Smooth muscle cell (in vitro differentiated cells): ENCODE measurements at regions not wholly inside any gene's neighbourhood (a gene's known extent, or its start where the extent isn't known, plus 50 kb on each side); places are given as distances from the start of the nearest gene placed in this dataset.

Experiments
- DNase-seq: peaks from one replicate; lab custom pipeline; 2025; ENCODE audit not compliant: unreplicated experiment; lab: John Stamatoyannopoulos, UW
- H2AFZ ChIP-seq: fragments of 200-600 bp; sonication (generic); 2 replicates; pipeline ENCODE4 v1.6.0; 2016; ENCODE audit warnings: antibody characterized with exemption, low read depth, mild to moderate bottlenecking
- H3F3A ChIP-seq: fragments of 200-600 bp; sonication (generic); 2 replicates; pipeline ENCODE4 v1.6.0; 2017; ENCODE audit warnings: antibody characterized with exemption, low read depth
- H3K27ac ChIP-seq: fragments of 200-600 bp; sonication (generic); 2 replicates; pipeline ENCODE4 v1.5.1; 2016; ENCODE audit warnings: low read depth, mild to moderate bottlenecking
- H3K27me3 ChIP-seq: fragments of 200-600 bp; sonication (generic); 2 replicates; pipeline ENCODE4 v1.6.1; 2016; ENCODE audit warnings: low read depth, mild to moderate bottlenecking
- H3K36me3 ChIP-seq: fragments of 200-600 bp; sonication (generic); 2 replicates; pipeline ENCODE4 v1.5.1; 2016; ENCODE audit warnings: low read depth
- H3K4me1 ChIP-seq: fragments of 200-600 bp; sonication (generic); 2 replicates; pipeline ENCODE4 v1.5.1; 2016; ENCODE audit warnings: low read depth
- H3K4me2 ChIP-seq: fragments of 200-600 bp; sonication (generic); 2 replicates; pipeline ENCODE4 v1.6.0; 2016; ENCODE audit warnings: mild to moderate bottlenecking
- H3K4me3 ChIP-seq: fragments of 200-600 bp; sonication (generic); 2 replicates; pipeline ENCODE4 v1.5.1; 2016; ENCODE audit warnings: mild to moderate bottlenecking
- H3K79me2 ChIP-seq: fragments of 200-600 bp; sonication (generic); 2 replicates; pipeline ENCODE4 v1.6.0; 2016; ENCODE audit warnings: low read depth, mild to moderate bottlenecking
- H3K9ac ChIP-seq: fragments of 200-600 bp; sonication (generic); 2 replicates; pipeline ENCODE4 v1.6.0; 2016; ENCODE audit warnings: low read depth
- H3K9me3 ChIP-seq: fragments of 200-600 bp; sonication (generic); replicated peaks from 2 replicates; pipeline ENCODE4 v1.5.1; 2016; ENCODE audit warnings: low read depth
- H4K20me1 ChIP-seq: fragments of 200-600 bp; sonication (generic); 2 replicates; pipeline ENCODE4 v1.6.0; 2016; ENCODE audit warnings: low read depth
- WGBS: methylation state at CpG from one replicate; pipeline ENCODE4 v1.1.7; 2016; ENCODE audit warnings: low lambda C conversion rate; 5-methylcytosine and 5-hydroxymethylcytosine counted together
- TF ChIP-seq, protein P1 (sequence below): fragments of 200-600 bp; sonication (generic); IDR thresholded peaks from 2 replicates; pipeline ENCODE4 v1.5.1; 2017; ENCODE audit warnings: borderline replicate concordance, mild to moderate bottlenecking, antibody characterized with exemption; ENCODE audit not compliant: insufficient read depth, poor library complexity, severe bottlenecking

DNA sequence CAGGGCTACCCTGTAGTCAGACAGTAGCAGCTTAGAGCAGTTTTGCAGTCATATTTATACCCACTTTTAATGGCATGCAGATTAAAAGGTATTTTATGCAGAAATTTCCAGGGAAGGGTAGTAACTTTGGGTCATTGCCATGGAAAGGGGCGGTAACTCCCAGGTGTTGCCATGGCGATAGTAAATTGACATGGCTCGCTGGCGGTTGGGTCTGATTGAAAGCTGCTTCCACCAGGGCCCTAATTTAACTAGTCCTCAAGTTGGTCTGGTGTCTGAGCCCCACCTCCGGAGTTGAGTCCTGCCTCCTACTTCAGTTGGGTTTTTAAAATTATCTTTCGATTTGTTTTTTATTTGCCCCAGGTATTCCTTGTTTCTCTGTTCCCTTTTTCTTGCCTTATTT is 70.1 kb downstream of the NAA11 start:
- H3K79me2 ChIP-seq, result no peaks in the 10 kb centered on the region
- 76% methylated on average over 6 of the region's 6 CpGs for WGBS
- H2AFZ ChIP-seq, result no peak overlapping the region
- H3K27me3 ChIP-seq, result no peaks in the 10 kb centered on the region
- no peak for DNase-seq
- H3F3A ChIP-seq, result no peaks in the 10 kb centered on the region
- H3K9me3 ChIP-seq, result no peaks in the 10 kb centered on the region
- no peaks in the 10 kb centered on the region for H3K36me3 ChIP-seq
- no peak overlapping the region for H3K9ac ChIP-seq
- no peaks in the 10 kb centered on the region for H4K20me1 ChIP-seq
- TF ChIP-seq, protein P1, sequence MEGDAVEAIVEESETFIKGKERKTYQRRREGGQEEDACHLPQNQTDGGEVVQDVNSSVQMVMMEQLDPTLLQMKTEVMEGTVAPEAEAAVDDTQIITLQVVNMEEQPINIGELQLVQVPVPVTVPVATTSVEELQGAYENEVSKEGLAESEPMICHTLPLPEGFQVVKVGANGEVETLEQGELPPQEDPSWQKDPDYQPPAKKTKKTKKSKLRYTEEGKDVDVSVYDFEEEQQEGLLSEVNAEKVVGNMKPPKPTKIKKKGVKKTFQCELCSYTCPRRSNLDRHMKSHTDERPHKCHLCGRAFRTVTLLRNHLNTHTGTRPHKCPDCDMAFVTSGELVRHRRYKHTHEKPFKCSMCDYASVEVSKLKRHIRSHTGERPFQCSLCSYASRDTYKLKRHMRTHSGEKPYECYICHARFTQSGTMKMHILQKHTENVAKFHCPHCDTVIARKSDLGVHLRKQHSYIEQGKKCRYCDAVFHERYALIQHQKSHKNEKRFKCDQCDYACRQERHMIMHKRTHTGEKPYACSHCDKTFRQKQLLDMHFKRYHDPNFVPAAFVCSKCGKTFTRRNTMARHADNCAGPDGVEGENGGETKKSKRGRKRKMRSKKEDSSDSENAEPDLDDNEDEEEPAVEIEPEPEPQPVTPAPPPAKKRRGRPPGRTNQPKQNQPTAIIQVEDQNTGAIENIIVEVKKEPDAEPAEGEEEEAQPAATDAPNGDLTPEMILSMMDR, result no peak
- no peaks in the 10 kb centered on the region for H3K4me1 ChIP-seq
- no peak overlapping the region for H3K4me2 ChIP-seq
- no peak overlapping the region for H3K27ac ChIP-seq
- H3K4me3 ChIP-seq, result no peak overlapping the region

DNA sequence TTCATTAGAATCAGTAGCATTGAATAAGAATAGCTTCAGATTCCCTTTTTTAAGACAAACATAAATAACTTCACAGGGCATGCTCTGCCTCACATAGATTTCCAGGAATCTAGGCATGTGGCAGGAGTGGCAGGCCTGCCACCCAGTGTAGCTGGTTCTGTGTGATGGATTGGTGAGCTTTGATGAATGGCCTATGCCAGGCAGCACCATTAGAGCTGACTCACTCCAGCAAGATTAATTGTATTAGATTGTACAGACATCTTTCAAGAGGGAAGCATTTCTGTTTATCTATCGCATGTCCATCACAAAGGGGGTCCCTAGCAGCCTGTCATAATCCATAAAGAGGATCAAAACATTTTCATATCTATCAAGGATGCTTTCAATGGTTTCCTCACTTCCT is 71.9 kb downstream of the NAA11 start:
- Histone ChIP-seq H3K9ac (no peak overlapping the region), H3K4me2 (no peak overlapping the region), H3K36me3 (no peaks in the 10 kb centered on the region), H3K27me3 (no peaks in the 10 kb centered on the region), H3K4me1 (no peaks in the 10 kb centered on the region), H3K79me2 (no peaks in the 10 kb centered on the region), H3K9me3 (no peaks in the 10 kb centered on the region), H3F3A (no peaks in the 10 kb centered on the region), H3K27ac (no peak overlapping the region), H4K20me1 (no peaks in the 10 kb centered on the region), H3K4me3 (no peak overlapping the region), H2AFZ (no peak overlapping the region)
- TF ChIP-seq, protein P1, result no peak
- DNase-seq, result no peak
- 100% methylated on average over 1 of the region's 1 CpG for WGBS

DNA sequence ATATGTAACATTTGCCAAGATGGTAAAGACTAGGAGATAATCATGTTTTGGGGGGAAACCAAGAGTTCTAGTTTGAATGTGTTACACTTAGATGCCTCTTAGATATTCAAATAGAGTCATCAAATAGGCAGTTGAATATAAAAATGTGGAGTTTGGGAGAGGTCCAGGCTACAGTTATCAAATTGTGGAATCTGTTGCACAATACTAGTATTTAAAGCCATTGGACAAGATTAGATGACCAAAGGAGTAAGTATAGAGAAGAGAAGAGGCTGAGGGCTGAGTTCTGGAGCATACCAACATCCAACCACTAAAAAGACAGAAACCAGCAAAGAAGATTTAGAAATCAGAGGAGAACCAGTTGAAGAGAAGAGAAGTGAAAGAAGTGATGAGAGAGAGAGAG is 72.7 kb downstream of the NAA11 start:
- H3K27me3 ChIP-seq, result no peaks in the 10 kb centered on the region
- H3K36me3 ChIP-seq, result no peaks in the 10 kb centered on the region
- H3K9me3 ChIP-seq, result no peaks in the 10 kb centered on the region
- no peaks in the 10 kb centered on the region for H3F3A ChIP-seq
- TF ChIP-seq, protein P1, result no peak
- no peaks in the 10 kb centered on the region for H3K4me1 ChIP-seq
- H3K4me2 ChIP-seq, result no peak overlapping the region
- no peaks in the 10 kb centered on the region for H3K79me2 ChIP-seq
- DNase-seq, result no peak
- no peak overlapping the region for H2AFZ ChIP-seq
- H4K20me1 ChIP-seq, result no peaks in the 10 kb centered on the region
- no peak overlapping the region for H3K4me3 ChIP-seq
- H3K9ac ChIP-seq, result no peak overlapping the region
- H3K27ac ChIP-seq, result no peak overlapping the region

DNA sequence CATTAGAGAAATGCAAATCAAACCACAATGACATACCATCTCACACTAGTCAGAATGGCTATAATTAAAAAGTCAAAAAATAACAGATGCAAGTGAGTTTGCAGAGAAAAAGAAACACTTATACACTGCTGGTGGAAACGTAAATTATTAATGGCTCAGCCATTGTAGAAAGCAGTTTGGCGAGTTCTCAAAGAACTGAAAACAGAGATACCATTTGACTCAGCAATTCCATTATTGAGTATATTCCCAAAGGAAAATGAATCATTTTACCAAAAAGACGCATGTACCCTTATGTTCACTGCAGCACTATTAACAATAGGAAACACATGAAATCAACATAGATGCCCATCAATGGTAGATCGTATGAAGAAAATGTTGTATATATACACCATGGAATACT is 75.0 kb downstream of the NAA11 start:
- Histone ChIP-seq H4K20me1 (no peaks in the 10 kb centered on the region), H3K27me3 (no peaks in the 10 kb centered on the region), H3K9me3 (no peaks in the 10 kb centered on the region), H3K36me3 (no peaks in the 10 kb centered on the region), H3K4me3 (no peak overlapping the region), H3F3A (no peaks in the 10 kb centered on the region), H3K27ac (no peak overlapping the region), H3K9ac (no peak overlapping the region), H2AFZ (no peak overlapping the region), H3K4me1 (peaks cover 4% of the 10 kb centered on the region), H3K79me2 (no peaks in the 10 kb centered on the region), H3K4me2 (no peak overlapping the region)
- TF ChIP-seq, protein P1, result no peak
- 95% methylated on average over 4 of the region's 4 CpGs for WGBS
- no peak for DNase-seq
